Renal cortical epithelial cell (primary cell): ENCODE measurements at regions not wholly inside any gene's neighbourhood (a gene's known extent, or its start where the extent isn't known, plus 50 kb on each side); places are given as distances from the start of the nearest gene placed in this dataset.
A peak's percentile ranks its signal among the peaks of the same experiment; 100 is the strongest.
"Not testable (repeated sequence)": the region's sequence is repeated elsewhere in the genome, so short reads cannot be mapped to it uniquely, and the experiment has no call there.

Source experiments
- DNase-seq: peaks from one replicate; pipeline ENCODE4 v3.0.0-alpha.2; 2011; ENCODE audit warnings: low read depth

DNA sequence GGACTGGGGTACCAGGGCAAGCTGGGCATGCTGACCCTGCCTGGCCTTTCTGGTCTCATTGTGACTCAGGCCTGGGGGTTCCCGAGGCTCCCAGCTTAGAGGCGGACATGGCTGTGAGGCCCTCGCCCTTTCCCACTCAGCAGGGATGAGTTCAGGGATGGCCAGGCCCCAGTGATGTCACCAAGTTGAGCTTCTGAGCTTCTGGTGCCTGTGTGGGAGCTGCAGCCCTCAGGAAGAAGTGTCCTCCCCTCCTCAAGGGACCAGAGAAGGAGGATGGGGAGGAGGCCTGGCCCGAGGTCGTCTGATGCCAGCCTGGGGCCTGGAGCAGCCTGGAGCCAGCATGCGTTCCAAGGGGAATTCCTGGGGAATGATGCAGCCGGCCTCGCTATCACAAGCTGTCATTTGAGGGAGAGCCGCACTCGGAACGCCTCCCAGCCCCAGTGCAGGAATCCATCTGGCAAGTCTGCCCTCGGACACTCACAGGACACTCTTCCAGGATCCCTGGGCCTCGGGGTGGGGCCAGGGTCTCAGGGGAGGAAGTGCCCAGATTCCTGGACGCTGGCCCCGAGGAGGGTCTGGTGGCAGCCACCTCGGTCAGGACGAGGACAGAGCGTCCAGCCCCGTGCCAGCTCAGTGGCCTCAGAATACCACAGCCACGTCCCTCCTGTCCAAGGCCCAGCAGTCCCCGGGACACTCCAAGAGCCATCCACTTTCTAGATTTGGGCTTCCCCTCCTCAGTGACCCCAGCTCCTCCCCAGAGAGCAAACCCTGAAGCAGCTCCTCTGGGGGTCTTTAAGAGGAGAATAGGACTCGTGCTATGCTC, 61.2 kb upstream of the GPC1 start:
- peak; percentile 50 for DNase-seq

GRCh38 chr2:240375024-240375645, 60.3 kb upstream of the GPC1 start:
- DNase-seq: no peak

GRCh38 chr2:240376739-240377138, 58.7 kb upstream of the GPC1 start:
- DNase-seq: no peak

DNA sequence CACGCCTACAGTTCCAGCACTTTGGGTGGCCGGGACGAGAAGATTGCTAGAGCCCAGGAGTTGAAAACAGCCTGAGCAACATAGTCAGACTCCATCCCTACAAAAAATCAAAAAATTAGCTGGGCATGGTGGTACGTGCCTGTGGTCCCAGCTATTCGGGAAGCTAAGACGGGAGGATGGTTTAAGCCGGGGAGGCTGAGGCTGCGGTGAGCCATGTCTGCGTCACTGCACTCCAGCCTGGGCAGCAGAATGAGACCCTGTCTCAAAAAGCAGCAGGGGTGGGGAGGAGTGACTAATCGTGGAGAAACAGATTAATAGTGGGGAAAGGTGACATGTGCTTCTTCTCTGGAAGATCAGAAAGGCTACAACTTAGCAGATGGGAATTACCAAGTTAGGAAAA, 58.1 kb upstream of the GPC1 start:
- no peak for DNase-seq

- DNase-seq: no peak
Observed at GRCh38 chr2:240379089-240379636, 56.3 kb upstream of the GPC1 start.

DNA sequence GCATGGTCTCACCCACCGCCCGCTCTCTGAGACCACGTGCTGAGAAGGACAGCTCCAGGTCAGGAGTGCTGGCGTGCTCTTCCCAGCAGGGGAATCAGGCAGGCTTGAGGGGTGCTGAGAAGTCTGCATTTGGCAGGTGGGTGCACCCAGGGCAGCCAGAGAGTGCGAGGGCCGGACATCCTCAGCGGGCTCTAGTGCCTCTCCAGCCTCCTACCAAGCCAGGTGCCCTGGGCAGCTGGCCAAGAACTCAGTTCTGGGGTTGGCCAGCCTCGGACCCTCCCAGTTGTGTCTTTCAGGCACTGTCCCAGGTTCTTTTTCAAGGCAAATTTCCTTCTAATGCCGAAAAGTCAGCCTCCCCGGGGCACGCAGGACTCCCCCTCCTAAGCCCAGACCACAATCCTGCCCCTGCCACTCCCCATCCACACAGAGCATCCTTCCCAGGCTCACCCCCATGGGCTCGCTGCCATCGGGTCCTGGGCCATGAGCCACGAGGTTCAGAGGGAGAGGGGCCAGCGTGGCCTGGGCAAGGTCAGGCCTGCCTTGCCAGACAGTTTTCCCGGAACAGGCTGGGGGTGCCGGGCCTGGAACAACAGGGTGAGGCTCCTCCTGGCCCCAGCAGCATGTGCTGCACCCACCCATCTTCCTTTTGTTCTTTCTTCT, 52.2 kb upstream of the GPC1 start:
- DNase-seq: no peak

GRCh38 chr2:240383871-240384700, 51.4 kb upstream of the GPC1 start:
- DNase-seq: no peak

DNA sequence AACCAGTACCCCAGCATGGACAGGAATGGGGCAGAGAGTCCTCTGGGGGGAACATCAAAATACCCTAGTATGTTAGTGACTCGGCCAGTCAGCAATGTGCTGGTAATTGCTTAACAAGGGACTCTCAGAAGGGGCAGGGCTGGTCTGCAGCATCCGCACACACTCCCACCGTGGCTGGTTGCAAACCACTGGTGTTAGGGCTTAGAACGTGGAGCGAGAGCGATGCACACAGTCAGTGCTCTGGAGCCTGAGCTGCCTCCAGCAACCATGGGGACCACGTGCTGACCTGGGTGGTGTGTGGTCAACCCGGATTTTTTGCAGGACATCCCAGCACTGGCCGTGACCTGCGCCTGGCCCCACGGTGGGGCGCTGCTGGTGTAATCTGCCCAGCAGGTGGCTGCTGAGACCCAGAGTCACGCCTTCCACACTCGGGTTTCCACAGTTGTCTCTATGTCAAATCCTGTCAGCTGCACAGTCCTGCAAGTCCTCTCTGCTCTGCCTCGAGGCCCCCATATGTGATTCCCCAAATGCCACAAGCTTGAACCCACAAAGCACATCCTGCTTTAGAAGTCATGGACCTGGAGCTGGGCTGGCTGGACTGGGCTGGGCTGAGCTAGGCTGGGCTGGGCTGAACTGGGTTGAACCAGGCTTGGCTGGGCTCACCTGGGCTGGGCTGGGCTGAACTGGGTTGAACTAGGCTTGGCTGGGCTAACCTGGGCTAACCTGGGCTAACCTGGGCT, 50.6 kb upstream of the GPC1 start:
- DNase-seq: no peak

DNA sequence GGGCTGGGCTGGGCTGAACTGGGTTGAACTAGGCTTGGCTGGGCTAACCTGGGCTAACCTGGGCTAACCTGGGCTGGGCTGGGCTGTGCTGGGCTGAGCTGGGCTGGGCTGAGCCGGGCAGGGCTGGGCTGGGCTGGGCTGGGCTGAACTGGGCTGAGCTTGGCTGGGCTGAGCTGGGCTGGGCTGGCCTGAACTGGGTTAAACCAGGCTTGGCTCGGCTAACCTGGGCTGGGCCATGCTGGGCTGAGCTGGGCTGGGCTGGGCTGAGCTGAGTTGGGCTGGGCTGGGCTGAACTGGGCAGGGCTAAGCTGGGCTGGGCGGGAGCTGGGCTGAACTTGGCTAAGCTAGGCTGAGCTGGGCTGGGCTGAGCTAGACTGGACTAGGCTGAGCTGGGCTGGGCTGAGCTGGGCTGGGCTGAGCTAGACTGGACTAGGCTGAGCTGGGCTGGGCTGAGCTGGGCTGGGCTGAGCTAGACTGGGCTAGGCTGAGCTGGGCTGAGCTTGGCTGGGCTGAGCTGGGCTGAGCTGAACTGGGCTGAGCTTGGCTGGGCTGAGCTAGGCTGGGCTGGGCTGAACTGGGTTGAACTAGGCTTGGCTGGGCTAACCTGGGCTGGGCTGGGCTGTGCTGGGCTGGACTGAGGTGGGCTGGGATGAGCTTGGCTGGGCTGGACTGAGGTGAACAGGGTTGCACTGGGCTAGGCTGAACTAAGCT, 49.9 kb upstream of the GPC1 start:
- not testable (repeated sequence) for DNase-seq
